ENCODE measurements at regions not wholly inside any gene's neighbourhood (a gene's known extent, or its start where the extent isn't known, plus 50 kb on each side); places are given as distances from the start of the nearest gene placed in this dataset.

DNA sequence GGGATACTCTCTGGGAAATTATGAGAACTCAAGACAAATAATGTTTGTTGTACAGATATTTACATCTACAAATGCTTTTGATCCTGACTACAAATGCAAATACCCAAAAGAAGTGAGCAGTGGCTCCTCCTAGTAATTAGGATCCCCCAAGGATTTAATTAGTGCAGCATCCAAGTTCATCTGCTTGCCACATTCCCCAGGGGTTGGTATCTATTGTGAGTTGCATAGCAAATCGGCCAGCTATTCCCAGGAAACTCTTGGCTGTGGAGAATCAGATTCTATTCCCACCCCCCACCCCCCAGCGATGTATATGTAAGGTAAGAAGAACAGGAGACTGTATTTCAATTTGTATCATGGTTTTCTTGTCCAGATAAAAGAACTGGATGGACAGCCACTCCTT is 725.1 kb upstream of the CDH7 start:
- H3K9me3 ChIP-seq, result no peaks in the 10 kb centered on the region
- H3K27me3 ChIP-seq, result no peaks in the 10 kb centered on the region
- H3K4me3 ChIP-seq, result no peak overlapping the region
- DNase-seq, result no peak
- H3K36me3 ChIP-seq, result no peaks in the 10 kb centered on the region

DNA sequence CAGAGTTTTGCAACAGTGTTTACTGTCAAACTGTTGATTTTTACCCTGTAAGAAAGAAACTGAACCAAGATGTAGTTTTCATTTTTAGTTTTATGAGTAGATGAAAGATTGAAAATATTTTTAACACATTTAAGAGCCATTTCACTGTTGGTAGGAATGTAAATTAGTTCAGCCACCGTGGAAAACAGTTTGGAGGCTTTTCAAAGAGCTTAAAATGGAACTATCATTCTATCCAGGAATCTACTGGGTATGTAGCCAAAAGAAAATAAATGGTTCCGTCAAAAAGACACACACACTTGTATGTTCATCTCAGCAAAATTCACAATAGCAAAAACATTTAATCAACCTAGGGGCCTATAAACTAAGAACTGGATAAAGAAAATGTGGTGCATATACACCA is 729.8 kb upstream of the CDH7 start:
- Histone ChIP-seq H3K9me3 (no peaks in the 10 kb centered on the region), H3K36me3 (no peaks in the 10 kb centered on the region), H3K4me3 (no peak overlapping the region), H3K27me3 (no peaks in the 10 kb centered on the region)
- DNase-seq, result no peak

DNA sequence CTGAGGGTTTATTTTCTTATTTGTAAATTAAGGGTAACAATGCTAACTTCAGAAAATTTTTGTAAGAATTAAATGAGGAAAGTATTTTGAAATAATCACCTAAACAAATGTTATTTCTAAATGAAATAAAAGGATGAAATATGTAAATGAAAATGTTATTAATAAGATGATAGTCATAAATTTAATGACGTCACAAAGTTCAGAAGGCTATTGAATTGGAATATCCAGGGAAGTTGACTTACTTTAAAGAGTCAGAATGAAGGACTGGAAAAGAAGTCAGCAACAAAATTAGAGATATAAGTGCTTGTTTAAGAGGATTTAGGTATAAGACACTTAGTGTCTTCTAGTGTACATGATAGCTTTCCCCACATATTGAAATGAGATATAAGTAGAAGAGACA is 732.6 kb upstream of the CDH7 start:
- Histone ChIP-seq H3K36me3 (no peaks in the 10 kb centered on the region), H3K4me3 (no peak overlapping the region), H3K27me3 (no peaks in the 10 kb centered on the region), H3K9me3 (no peaks in the 10 kb centered on the region)
- no peak for DNase-seq

DNA sequence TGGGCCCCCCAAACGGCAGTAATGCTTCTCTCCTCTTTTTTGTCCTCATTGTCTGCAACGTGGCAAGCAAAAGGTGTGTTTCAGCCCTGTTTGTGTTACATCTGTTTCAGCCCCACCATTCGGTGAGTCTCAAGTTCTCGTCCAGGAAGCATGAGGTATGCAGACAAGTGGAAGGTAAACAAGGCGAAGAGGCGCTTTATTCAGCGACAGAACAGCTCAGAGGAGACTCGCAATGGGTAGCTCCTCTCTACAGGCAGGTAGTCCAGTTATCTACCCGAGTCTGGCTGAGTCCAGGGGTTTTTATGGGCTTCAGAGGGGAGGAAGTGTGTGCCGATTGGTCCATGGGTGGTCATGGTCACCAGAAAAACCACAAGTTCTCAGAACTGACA is 733.4 kb upstream of the CDH7 start:
- no peaks in the 10 kb centered on the region for H3K9me3 ChIP-seq
- H3K27me3 ChIP-seq, result no peaks in the 10 kb centered on the region
- H3K4me3 ChIP-seq, result no peak overlapping the region
- DNase-seq, result no peak
- H3K36me3 ChIP-seq, result no peaks in the 10 kb centered on the region

DNA sequence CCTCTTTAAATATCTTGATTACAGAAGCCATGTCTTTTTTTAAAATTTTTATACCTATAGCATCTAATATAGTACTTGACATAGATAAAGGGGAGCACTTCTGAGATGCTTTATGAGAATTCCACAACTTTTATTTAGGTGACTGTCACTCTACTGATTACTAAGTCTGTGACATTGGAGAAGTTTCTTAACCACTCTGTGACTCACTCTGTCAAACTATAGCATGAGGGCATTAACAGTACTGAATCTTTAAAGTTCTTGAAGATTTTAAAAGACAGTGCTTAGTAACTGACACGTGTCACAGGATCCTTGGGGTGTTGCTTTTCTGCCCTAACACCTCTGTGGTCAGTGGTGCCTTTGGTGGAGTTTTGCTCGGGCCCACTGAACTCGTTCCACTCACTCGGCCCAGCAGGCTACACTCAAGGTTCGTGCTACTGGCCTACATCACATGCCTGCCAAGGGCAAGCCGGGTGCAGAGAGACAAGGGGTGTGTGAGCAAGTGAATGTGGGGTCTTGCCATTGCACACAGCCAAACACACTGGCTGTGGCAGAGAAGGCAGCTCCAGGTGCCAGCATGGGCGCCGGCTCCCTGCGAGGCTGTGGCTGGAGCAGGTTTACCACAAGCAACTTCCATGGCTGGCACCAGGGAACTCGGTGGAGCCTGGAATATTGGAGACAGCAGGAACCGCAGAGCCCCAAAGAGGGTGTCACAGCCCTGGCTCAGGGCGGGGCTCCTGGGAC is 734.0 kb upstream of the CDH7 start:
- DNase-seq, result no peak
- Histone ChIP-seq H3K4me3 (no peak overlapping the region), H3K9me3 (no peaks in the 10 kb centered on the region), H3K36me3 (no peaks in the 10 kb centered on the region), H3K27me3 (no peaks in the 10 kb centered on the region)

DNA sequence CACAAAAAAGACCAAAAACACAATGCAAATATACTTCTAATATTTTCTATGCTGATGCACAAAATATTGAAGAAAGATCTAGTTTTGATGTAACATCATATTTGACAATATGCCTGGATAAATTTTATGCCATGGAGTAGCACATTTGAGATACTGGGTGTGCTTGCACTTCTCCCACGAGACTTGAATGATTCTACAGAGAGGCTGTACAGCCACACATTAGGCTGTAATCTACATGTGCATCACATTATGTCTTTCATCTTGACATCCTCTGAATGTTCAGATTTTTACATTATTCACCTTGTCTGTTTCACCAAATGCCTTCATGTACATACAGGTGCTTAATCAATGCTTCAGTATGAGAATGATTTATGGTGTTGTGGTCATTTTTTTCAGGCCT is 756.4 kb upstream of the CDH7 start:
- no peak overlapping the region for H3K4me3 ChIP-seq
- H3K36me3 ChIP-seq, result no peaks in the 10 kb centered on the region
- no peak for DNase-seq
- no peaks in the 10 kb centered on the region for H3K27me3 ChIP-seq
- H3K9me3 ChIP-seq, result no peaks in the 10 kb centered on the region

DNA sequence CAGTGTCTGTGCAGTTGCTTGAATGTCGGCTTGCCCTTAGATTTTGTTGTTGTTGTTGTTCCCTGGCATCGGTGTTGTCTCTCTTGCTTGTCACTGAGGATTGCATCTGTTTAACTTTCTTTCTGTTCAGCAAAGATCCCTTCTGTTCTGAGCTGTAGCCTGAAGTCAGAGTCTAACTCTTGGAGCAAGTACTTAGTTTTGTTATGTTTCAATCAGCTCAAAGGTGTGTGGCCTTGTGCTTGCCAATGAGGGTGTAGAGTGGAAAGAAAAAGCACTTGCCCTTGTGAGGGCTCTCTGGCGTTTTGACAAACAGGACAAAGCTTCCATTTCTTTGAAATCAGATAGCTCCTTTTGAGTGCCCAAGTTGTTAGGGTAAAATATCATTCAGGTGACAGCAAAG is 757.1 kb upstream of the CDH7 start:
- Histone ChIP-seq H3K36me3 (no peaks in the 10 kb centered on the region), H3K4me3 (no peak overlapping the region), H3K27me3 (no peaks in the 10 kb centered on the region), H3K9me3 (no peaks in the 10 kb centered on the region)
- no peak for DNase-seq

DNA sequence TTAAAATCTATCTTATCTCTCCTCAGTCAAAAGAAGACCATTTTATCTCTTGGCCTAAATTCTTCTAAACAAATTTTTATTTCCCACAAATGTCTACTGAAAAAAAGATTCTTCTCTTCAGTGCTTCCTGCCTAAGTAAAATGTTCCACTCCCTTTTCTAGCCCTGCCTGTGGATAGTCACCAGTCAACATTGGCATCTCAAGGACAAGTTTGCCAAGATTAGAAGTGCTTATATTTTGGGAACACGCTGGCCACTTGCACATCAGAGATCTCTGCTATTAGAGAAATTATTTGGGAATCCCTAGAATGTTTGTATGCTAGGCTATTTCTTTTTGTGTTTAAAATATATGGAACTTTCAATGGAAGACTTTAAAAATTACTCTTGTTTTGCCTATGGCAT is 758.2 kb upstream of the CDH7 start:
- H3K9me3 ChIP-seq, result no peaks in the 10 kb centered on the region
- H3K36me3 ChIP-seq, result no peaks in the 10 kb centered on the region
- no peak for DNase-seq
- H3K27me3 ChIP-seq, result no peaks in the 10 kb centered on the region
- no peak overlapping the region for H3K4me3 ChIP-seq

DNA sequence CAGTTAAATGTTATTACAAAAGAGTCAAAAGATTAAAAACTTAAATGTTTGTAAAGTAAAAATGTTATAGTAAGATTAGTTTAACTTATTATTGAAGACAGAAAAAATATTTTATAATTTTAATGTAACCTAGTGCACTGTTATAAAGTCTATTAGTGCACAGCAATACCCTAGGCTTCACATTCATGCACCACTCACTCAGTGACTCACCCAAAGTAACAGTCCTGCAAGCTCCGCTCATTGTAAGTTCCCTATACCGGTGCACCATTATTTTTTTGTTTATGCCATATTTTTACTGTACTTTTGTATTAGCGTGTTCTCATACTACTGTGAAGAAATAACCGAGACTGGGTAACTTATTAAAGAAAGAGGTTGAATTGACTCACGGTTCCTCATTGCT is 759.7 kb upstream of the CDH7 start:
- no peaks in the 10 kb centered on the region for H3K27me3 ChIP-seq
- H3K4me3 ChIP-seq, result no peak overlapping the region
- no peak for DNase-seq
- H3K36me3 ChIP-seq, result no peaks in the 10 kb centered on the region
- no peaks in the 10 kb centered on the region for H3K9me3 ChIP-seq

DNA sequence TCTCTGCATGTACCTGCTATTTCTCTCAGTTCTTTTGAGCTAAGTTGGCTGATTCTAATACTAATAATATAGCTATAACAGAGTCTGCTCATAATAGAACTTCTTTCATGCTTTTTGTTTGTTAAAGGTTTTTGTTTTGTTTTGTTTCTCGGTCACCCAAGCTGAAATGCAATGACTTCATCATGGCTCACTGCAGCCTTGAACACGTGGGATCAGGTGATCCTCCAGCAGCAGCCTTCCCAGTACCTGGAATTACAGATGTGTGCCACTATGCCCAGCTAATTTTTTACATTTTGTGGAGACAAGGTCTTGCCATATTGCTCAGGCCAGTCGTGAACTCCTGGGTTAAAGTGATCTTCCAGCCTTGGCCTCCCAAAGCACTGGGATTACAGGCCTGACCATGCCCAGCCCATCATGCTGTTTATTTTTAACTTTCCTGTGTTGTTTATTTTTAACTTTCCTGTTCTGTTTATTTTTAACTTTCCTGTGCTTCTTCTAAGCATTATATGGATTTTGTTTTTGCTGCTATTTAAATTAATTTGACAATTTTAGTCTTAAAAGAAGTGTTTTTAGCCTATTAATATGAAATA is 763.8 kb upstream of the CDH7 start:
- no peaks in the 10 kb centered on the region for H3K27me3 ChIP-seq
- H3K36me3 ChIP-seq, result no peaks in the 10 kb centered on the region
- DNase-seq, result no peak
- H3K9me3 ChIP-seq, result no peaks in the 10 kb centered on the region
- no peak overlapping the region for H3K4me3 ChIP-seq

DNA sequence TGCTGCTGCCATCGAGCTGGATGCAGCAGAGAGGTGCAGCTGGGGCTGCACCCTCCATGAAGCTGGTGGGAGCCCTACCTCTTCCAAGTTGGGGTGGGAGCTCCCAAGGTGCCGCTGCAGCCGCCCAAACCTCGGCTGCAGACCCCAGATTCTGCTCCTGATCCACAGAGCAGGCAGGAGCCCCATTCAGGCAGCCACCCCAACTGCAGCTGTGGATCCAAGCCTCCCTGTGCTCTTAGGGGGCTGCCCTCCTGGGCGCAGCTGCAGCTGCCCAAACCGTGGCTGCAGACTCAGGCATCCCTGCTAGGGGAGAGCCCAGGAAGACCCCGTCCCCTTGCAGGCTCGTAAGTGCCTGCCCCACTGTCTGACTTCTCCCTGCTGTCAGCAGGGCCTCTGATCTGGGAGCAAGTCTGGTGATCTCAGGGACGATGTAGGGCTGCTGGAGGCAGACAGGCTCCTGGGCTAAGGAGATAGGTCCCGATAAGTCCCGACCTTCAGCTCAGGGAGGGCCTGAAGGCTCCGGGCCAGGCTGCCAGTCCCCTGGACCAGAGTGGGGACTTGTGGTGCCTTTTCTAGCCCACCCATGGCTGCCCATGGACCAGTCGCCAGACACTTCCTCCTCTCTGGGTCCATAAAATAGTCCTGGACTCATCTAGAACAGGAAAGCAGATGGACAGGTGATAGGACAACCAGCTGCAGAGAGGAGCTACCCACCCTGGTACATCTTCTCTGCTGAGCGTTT is 767.1 kb upstream of the CDH7 start:
- Histone ChIP-seq H3K27me3 (no peaks in the 10 kb centered on the region), H3K9me3 (no peaks in the 10 kb centered on the region), H3K4me3 (no peak overlapping the region), H3K36me3 (no peaks in the 10 kb centered on the region)
- no peak for DNase-seq

DNA sequence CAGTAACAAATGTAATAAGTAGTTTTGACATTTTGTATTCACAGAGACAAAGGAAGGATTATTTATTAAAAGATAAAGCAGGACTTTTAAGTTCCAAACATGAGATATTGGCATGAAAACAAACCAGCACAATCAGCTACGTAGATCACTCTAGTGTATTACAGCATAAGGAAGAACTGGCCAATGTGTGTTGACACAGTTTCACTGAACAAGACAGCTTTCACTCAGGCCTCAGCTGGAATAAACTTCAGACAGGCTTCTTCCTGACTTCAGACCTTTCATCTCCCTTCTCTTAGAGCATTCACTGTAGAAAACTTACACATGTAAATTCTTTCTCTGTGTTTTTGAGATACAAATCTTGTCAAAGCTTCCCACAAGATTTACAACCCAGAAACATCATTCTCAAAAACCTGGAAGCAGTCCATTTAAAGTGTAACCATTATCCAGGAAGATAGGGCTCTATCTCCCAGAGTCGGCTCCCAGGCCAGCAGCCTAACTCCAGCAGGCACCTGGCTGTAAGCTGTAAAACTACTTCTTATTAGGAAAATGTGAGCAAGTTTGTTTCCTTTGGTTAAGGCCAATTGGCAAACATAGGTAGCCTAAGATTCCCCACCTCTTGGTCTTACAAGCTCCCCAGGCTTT is 768.3 kb upstream of the CDH7 start:
- Histone ChIP-seq H3K36me3 (no peaks in the 10 kb centered on the region), H3K27me3 (no peaks in the 10 kb centered on the region), H3K4me3 (no peak overlapping the region), H3K9me3 (no peaks in the 10 kb centered on the region)
- DNase-seq, result no peak

DNA sequence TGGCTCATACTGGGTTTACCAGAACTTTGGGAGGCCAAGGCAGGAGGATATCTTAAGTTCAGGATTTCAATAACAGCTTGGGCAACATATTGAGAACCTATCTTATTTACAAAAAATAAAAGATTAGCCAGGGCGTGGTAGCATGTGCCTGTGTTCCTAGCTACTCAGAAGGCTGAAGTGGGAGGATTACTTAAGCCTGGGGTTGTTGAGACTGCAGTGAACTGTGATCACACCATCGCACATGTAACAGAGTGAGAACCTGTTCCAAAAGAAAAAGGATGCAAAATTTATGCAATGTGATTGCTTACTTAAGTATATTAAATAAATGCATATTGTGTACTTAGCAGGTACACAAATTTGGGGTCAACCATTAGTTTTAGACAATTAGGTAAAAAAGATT is 768.9 kb upstream of the CDH7 start:
- no peak for DNase-seq
- no peaks in the 10 kb centered on the region for H3K9me3 ChIP-seq
- H3K36me3 ChIP-seq, result no peaks in the 10 kb centered on the region
- H3K4me3 ChIP-seq, result no peak overlapping the region
- no peaks in the 10 kb centered on the region for H3K27me3 ChIP-seq

DNA sequence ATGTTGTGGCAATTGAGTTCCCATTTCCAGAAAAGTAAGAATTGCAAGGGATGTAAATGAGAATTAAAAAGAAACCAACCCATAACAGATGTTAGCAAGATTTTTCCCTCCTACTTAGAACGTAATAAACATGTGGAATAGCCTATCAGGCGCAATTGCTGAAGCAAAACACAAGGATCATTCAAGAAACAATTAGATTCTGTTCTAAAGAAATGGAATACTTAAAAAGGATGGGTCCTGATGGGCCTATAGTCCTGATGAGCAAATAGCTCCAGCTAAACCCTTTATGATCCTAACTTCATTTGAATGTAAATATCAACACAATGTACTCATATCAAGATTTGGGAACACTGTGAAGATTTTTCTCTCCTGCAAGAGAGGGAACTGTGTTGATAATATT is 771.0 kb upstream of the CDH7 start:
- Histone ChIP-seq H3K9me3 (no peaks in the 10 kb centered on the region), H3K4me3 (no peak overlapping the region), H3K36me3 (no peaks in the 10 kb centered on the region), H3K27me3 (no peaks in the 10 kb centered on the region)
- DNase-seq, result no peak

DNA sequence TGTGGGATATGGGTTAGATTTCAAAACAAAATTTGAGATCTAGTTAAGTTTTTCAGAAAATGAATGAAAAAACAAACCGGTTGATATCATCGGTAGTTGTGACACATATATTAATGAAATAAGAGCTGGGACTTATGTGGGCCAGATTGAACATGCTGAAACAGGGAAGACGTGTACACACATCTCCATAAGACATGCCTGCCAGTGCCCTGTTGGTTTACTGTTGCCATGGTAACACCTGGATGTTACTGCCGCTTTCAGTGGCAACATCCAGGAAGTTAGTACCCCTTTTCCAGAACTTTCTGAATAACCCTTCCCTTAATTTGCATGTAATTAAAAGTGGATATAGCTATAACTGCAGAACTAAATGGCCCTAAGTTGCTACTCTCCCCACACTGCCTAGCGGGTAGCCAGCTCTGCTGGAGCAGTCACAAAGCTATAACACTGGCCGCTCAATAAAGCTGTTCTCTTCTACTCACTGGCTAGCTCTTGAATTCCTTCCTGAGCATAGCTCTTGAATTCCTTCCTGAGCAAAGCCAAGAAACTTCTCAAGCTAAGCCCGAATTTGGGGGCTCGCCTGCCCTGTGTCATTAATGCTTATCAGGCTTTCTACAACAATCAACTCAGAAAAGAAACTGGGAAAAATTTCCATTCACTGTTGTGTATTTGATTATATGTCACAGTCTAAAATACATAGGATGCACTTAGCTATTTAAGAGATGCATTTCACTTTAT is 776.3 kb upstream of the CDH7 start:
- no peaks in the 10 kb centered on the region for H3K27me3 ChIP-seq
- no peaks in the 10 kb centered on the region for H3K36me3 ChIP-seq
- H3K4me3 ChIP-seq, result no peak overlapping the region
- DNase-seq, result no peak
- no peaks in the 10 kb centered on the region for H3K9me3 ChIP-seq

DNA sequence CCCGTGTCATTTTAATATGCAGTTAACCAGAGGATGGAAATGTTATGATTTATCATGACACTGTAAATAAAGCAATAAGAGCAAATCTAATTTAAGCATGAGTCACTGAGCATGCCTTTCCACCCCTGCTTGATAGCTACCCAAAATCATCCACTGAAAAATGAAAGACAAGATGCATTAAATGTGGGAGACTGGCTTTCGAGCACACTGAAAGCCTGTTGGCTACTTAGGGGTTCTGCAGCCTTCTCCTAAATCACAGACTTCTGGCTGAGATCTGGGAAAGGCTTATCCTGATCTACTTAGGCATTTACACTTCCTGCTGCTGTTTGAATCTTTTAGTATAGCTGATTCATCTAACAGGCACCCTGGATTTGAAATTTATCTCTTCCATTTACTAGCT is 778.3 kb upstream of the CDH7 start:
- no peaks in the 10 kb centered on the region for H3K27me3 ChIP-seq
- H3K4me3 ChIP-seq, result no peak overlapping the region

DNA sequence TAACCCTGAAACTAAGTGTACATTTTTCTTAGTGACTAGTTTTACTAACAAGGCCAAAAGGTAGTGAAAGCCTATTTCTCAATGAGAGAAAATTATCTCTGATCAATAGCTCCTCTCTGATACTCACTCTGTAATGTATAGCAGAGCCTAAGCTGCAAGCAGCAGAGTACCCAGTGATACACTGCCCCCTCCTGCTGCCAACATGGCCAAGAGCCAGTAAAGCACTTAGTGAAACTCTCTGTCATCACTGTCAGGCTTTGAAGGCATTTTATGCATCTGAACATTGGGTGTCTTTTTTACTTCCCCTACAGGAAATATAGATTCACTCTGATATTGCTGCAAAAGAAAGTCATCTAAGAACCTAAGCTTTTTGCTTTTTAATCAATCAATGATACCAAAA is 784.1 kb upstream of the CDH7 start:
- Histone ChIP-seq H3K36me3 (no peaks in the 10 kb centered on the region), H3K9me3 (no peaks in the 10 kb centered on the region), H3K27me3 (no peaks in the 10 kb centered on the region), H3K4me3 (no peak overlapping the region)
- no peak for DNase-seq

More for the DNA sequence above, 778.3 kb upstream of the CDH7 start:
- no peak for DNase-seq
- Histone ChIP-seq H3K36me3 (no peaks in the 10 kb centered on the region), H3K9me3 (no peaks in the 10 kb centered on the region)
